ENCODE measurements at regions not wholly inside any gene's neighbourhood (a gene's known extent, or its start where the extent isn't known, plus 50 kb on each side); places are given as distances from the start of the nearest gene placed in this dataset.
A peak's percentile ranks its signal among the peaks of the same experiment; 100 is the strongest.

DNA sequence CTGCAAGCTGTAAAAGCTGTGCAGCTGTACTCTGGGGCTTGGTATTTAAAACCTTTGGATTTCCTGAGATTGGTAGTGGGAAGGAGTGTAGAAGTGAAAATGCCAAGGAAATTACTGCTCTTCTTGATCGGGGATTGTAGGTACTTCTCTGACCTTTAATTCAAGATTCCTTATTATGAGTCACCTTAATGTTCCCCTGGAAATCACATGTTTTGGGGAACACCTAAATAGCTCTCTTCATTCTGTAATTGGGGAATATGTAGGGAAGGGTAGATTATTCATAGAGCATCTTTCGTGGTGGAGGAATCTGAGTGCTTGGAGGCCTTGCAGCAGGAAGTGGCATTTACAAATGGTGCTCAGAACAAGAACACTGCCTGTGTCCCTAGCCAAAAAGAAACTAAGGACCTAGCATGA, 137.8 kb downstream of the UCHL1 start:
- no peak for DNase-seq

- DNase-seq, result no peak
These were observed 139.5 kb downstream of the UCHL1 start for GRCh38 chr4:41396214-41396613.

- no peak for DNase-seq
These were observed 140.1 kb downstream of the UCHL1 start for GRCh38 chr4:41396869-41397268.

DNA sequence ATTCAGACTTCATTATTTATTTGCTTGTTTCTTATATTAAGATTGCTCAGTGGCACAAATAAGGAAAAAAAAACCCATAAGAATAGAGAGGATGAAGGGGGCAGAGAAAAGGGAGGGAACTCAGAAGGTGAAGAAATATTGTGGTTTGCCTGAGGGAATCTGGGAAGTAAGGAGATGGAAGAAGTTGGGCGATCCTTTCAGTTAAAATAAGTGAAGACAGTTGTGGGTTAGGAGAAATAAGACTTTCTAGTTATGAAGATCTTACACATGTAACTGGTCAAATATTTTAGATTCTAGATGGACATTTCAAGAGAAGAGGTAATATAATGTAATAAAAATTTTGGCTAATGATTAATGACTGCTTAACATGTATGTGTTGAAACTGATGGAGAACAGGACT, 138.7 kb upstream of the LIMCH1 start:
- no peak for DNase-seq

DNA sequence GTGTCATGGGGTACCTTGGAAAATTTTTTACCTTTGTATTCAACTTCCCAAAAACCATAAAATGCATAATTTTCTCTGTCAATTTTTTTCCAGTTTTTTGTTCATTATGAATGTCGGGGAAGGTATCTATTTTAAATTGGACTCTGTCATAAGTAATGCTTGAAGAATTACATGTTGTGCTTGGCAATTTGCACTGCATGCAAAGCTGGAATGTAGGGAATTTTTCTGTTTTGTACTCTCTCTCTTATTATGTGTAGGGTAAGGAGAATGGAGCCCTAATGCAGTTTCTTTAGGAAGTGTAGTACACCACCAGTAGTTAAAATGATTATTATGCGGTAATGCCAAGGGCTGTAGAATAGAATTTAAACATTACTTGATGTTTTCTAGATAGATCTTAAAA, 137.7 kb upstream of the LIMCH1 start:
- no peak for DNase-seq

GRCh38 chr4:41405464-41406112, 132.4 kb upstream of the LIMCH1 start:
- DNase-seq, result no peak

DNA sequence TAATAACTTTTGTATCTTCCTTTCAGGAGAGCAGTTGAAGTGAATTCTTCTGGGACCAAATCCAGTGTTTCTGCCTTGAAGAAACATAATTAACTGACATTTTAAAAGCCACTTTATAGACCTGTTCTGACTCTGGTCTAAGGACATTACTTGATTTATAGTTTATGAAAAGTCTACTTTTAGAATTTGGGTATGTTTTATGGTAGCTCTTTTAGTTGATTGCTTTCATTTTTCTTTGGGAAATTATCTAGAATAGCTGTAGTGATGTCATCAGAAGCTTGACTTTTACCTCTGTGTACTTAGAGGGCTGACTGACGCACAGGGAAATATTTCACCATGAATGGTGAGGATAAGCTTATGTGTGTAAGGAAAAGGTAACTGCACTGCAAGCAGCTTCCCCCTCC, 131.8 kb upstream of the LIMCH1 start:
- no peak for DNase-seq

GRCh38 chr4:41408150-41408549, 129.8 kb upstream of the LIMCH1 start:
- DNase-seq, result no peak

- no peak for DNase-seq
These were observed 128.9 kb upstream of the LIMCH1 start for GRCh38 chr4:41408859-41409593.

GRCh38 chr4:41409594-41409895, 128.4 kb upstream of the LIMCH1 start:
- DNase-seq, result no peak

DNA sequence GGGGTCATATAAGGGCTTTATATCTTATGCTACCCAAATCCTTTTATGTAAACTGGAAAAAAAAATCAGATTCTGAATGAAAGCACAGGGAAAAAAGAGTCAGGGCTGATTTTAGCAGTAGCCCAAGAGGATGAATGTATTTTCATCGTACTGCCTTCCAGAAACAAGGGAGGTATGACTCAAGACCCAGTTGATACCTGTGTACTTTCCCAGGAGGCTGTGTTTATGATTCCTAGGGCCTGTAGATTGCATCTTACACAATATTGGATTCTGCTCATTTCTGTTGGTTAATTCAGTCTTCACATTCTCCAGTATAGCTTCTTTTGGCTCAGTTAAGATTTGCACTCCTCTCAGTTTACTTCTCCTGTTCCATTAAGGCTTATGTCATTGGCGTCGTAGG, 127.9 kb upstream of the LIMCH1 start:
- no peak for DNase-seq

DNA sequence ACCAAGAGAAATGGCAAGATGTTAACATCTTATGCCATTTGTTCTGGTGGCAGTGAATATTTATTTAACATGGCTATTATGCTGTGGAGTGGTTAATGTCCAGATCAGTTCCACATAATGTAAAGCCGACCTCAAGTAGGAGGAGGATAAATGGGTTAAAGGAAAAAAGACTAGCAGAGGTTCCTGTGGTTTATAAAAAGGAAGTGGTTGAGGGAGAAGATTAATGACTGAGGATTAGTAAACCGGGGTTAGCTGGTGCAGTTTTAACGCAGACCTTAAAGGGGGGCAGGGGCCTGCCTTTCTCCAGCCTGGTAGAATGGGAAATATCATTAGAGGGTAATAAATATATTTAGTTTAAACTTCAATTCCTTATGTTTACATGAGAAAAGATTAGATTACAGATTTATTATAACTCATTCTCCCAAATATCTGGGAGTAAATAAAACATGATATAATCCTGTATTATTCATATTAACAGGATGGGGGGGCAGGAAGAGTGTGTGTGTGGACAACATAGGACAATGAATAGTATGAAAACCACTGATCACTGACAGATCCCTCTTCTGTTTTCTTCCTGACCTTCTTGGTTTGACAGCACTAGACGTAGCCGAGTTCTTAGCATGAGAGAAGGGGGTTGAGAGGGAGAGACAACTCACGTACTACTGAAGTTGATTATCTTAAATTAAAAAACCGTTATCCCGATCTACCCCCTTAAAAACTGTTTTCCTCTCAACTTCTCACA, 124.1 kb upstream of the LIMCH1 start:
- no peak for DNase-seq

GRCh38 chr4:41414412-41414779, 123.6 kb upstream of the LIMCH1 start:
- DNase-seq, result no peak

DNA sequence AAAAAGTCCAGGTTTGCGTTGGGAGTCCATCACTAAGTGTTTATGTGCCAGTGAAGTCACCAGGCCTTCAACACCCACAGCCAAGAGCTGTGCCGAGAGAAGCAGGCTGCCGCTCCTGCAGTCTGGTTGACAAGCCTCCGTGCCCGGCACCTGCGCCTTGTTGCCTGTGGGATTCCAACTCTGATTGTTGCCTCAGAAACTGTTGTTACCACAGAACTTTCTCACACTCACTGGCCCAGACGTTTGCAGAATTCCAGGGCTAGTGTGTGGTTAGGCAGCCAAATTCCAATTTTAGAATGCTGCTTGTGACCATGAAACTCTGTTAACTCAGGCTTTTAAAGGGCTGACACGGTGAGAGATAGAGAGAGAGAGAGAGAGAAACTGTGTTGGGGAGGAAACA, 119.5 kb upstream of the LIMCH1 start:
- DNase-seq, result no peak

DNA sequence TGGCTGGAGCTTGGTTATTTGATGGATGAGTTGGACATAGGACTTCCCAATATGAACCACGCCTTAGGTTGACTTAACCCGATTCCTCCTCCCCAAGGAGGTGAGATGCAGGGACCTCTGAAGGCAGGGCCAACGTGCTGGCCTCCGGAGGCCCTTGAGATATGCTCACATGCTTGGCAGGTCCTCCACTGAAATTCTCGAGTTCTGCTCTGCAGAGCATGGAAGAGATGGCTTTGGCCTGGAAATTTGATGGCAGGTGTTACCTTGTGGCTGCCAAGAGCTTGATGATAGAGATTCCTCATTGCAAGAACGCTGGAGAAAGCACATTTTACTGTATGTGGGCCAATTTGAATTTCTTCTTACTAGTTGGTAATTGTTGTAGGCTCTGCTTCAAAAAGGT, 117.4 kb upstream of the LIMCH1 start:
- DNase-seq, result no peak

DNA sequence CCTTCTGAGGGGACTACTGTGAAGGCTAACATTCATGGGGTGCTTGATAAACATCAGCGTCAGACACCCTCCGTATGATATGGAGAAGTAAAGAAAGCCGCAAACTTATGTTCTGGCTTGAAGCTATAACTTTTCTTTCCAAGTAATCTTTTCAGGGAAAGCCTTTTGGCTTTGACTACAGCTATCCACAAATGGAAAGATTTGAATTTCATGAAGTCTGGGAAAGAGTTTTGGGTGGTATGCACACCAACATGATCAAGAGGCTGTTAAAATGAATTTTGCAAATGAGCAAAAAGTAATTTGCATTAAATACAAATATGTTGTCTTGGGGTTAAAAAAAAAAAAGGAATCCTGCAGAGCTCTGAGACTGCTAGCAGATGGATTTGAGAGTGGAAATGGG, 114.8 kb upstream of the LIMCH1 start:
- no peak for DNase-seq

DNA sequence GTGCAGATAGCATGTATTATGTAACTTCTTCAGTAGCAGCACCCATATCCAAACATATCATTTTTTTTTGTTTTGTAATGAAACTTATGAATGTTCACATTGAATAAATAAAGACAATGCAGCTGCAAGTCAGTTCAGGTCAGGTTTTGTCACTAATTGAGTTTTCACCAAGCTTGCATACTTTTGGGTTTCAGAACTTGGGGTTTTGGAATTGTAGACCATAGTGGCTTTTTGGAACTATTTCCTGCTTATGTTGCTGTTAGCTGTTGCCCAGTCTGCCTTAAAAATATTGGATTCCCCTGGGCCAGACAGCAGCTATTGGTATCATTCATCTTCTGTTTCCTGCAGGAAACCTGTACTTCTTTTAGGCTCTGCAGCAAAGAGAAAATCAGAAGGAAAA, 113.4 kb upstream of the LIMCH1 start:
- no peak for DNase-seq

- no peak for DNase-seq
These were observed 112.3 kb upstream of the LIMCH1 start for GRCh38 chr4:41425650-41426049.

DNA sequence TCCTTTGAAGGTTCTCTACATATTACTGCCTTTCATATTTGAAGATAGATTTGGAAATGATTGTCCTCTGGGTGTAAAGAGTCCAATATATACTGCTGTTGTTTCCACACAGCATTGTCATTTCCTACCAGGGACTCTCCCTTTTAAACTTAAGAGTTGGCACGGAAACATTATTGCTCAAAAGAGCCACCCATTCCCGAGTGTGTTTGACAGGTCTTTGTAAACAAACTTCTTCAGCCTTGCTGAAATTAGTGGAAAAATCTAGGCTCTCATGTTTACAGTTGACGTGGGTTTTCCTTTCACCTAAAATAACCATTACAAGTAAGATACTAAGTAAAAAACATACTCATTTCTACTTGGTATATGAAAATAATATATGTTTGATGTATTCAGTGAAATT, 111.4 kb upstream of the LIMCH1 start:
- DNase-seq, result no peak

DNA sequence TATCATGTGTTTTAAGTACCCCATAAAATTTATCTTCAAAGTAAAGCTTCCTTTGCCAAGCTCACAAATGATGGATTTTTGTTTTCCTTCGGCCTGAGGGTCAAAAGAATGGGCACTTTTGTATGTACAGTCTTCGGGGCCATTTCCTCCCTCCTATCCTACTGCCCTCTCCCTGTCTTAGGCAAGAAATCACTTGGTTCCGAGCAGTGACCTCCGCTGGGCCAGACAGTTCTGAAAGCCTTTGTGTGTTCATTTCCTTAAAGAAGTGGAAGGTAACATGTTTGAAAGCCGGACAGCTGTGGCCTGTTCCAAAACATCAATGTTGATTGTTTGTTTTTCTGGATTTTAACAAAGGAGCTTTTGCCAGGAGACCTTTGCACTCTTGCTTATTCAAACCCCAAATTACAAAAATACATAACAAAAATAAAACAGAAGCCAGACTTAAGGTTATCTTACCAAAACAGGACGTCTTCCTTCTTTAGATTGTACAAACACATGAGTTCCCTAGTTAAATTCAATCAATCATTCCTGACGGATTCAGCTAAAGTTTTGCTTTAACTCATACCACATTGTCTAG, 110.6 kb upstream of the LIMCH1 start:
- DNase-seq, result no peak

GRCh38 chr4:41427931-41428600, 109.9 kb upstream of the LIMCH1 start:
- DNase-seq, result peak; percentile 36

- DNase-seq, result peak; percentile 57
These were observed 109.2 kb upstream of the LIMCH1 start for GRCh38 chr4:41428601-41429279.

- DNase-seq, result peak; percentile 57
These were observed 108.7 kb upstream of the LIMCH1 start for GRCh38 chr4:41429280-41429669.

Measured in NCI-H2171 treated with DMSO at 0.1 percent for 48 hours (cell line).